HepG2 (cell line): ENCODE measurements at regions not wholly inside any gene's neighbourhood (a gene's known extent, or its start where the extent isn't known, plus 50 kb on each side); places are given as distances from the start of the nearest gene placed in this dataset.

Experiments
- LRRFIP1 ChIP-seq: sonication (generic); formaldehyde crosslinking; conservative IDR thresholded peaks from 2 replicates; pipeline ENCODE4 v1.4.0; 2020; ENCODE audit warnings: missing genetic modification reagents
- ZNF768 ChIP-seq: sonication (generic); formaldehyde crosslinking; IDR thresholded peaks from 2 replicates; pipeline ENCODE4 v1.4.0; 2020; ENCODE audit warnings: missing genetic modification reagents
- TF ChIP-seq, protein P1 (sequence below): sonication (generic); formaldehyde crosslinking; IDR thresholded peaks from 2 replicates; pipeline ENCODE4 v1.5.0; 2020; ENCODE audit warnings: mild to moderate bottlenecking, missing genetic modification reagents, moderate library complexity

DNA sequence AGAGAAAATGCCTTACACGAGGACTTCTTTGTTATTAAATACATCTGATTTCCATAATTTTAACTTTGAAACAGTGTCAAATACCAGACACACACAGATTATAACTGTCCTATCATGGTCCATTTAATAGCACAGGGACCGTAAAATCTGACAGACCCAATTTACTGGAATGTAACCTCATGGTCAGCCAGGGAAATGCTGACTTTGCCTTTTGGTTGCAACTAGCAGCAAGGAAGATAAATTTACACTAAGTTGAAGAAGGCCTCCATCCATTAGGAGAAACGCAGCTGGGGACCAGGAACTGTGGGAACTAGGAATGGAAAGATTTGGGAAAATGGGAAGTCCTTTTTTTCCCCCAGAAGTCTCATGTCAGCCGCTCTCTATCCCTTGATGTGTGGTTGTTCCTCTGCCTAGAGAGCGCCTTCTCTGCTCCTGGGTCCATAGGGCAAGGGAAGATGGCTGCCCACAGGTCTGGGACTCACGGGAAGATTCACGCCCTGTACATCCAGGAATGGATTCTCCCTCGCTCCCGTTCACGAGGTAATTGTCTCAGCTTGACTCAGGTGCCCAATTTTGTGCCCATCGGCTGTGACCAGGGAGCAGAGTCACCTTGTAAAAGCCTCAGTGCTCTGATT is 74.6 kb upstream of the L3MBTL3 start:
- TF ChIP-seq LRRFIP1 (CRISPR knock-in tag): no peak
- TF ChIP-seq ZNF768 (CRISPR knock-in tag): no peak
- TF ChIP-seq, protein P1, sequence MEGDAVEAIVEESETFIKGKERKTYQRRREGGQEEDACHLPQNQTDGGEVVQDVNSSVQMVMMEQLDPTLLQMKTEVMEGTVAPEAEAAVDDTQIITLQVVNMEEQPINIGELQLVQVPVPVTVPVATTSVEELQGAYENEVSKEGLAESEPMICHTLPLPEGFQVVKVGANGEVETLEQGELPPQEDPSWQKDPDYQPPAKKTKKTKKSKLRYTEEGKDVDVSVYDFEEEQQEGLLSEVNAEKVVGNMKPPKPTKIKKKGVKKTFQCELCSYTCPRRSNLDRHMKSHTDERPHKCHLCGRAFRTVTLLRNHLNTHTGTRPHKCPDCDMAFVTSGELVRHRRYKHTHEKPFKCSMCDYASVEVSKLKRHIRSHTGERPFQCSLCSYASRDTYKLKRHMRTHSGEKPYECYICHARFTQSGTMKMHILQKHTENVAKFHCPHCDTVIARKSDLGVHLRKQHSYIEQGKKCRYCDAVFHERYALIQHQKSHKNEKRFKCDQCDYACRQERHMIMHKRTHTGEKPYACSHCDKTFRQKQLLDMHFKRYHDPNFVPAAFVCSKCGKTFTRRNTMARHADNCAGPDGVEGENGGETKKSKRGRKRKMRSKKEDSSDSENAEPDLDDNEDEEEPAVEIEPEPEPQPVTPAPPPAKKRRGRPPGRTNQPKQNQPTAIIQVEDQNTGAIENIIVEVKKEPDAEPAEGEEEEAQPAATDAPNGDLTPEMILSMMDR (CRISPR knock-in tag): no peak
